Neural progenitor cell (in vitro differentiated cells): ENCODE measurements at regions not wholly inside any gene's neighbourhood (a gene's known extent, or its start where the extent isn't known, plus 50 kb on each side); places are given as distances from the start of the nearest gene placed in this dataset.

Source experiments
- CTCF ChIP-seq: fragments of 200-600 bp; sonication (generic); IDR thresholded peaks from 2 replicates; pipeline ENCODE4 v1.5.1; 2017; ENCODE audit warnings: antibody characterized with exemption, mild to moderate bottlenecking
- EZH2 ChIP-seq: fragments of 200-600 bp; sonication (generic); IDR thresholded peaks from 2 replicates; pipeline ENCODE4 v1.6.1; 2017; ENCODE audit warnings: antibody characterized with exemption, mild to moderate bottlenecking, moderate library complexity
- EZH2phosphoT487 ChIP-seq: fragments of 200-600 bp; sonication (generic); IDR thresholded peaks from 2 replicates; pipeline ENCODE4 v1.6.1; 2017; ENCODE audit warnings: antibody characterized with exemption

DNA sequence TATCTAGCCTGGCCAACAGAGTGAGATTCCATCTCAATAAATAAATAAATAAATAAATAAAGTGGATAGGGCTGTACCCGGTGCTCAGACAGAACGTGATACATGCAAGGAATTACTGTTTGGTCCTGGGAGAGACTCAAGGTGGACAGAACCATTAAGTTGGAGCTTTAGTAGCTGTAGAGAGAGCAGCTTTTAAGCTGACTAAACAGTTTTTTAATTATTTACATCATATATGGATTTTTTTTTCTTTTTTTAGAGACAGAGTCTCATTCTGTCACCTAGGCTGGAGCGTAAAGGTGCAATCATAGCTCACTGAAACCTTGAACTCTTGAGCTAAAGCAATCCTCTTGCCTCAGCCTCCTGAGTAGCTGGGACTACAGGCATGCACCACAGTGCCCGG lies 92.5 kb upstream of the ATP6AP2 start:
- TF ChIP-seq CTCF, result no peak
- no peak for TF ChIP-seq EZH2phosphoT487
- no peak for TF ChIP-seq EZH2
